Gastroesophageal sphincter (tissue), 3 donors: ENCODE measurements at regions not wholly inside any gene's neighbourhood (a gene's known extent, or its start where the extent isn't known, plus 50 kb on each side); places are given as distances from the start of the nearest gene placed in this dataset.

ENCODE experiments used
- CTCF ChIP-seq, 4 experiments: fragments of 200-600 bp in 2 of 4; fragments of 450-650 bp in 2 of 4; sonication (generic) in 1 of 4; IDR thresholded peaks; one replicate each; pipeline ENCODE4 v1.5.1; 2017 to 2019; ENCODE audit warnings: antibody characterized with exemption in 4 of 4, mild to moderate bottlenecking in 2 of 4, moderate library complexity in 2 of 4
- EP300 ChIP-seq: sonication (generic); formaldehyde crosslinking; IDR thresholded peaks from one replicate; pipeline ENCODE4 v1.6.1; 2017; ENCODE audit warnings: antibody characterized with exemption, mild to moderate bottlenecking
- POLR2A ChIP-seq, 2 donors: fragments of 450-650 bp; IDR thresholded peaks; one replicate each; pipeline ENCODE4 v1.6.1; 2017; ENCODE audit warnings: antibody characterized with exemption in 2 of 2, mild to moderate bottlenecking in 2 of 2, moderate library complexity in 1 of 2

- TF ChIP-seq POLR2A (IDR thresholded peaks at IDR 0.05) (no peak), CTCF (IDR thresholded peaks at IDR 0.05) (no peak), EP300 (no peak)
Measured at GRCh38 chr14:62462988-62463387, 582.3 kb downstream of the KCNH5 start.
